Mammary epithelial cell (primary cell): ENCODE measurements at regions not wholly inside any gene's neighbourhood (a gene's known extent, or its start where the extent isn't known, plus 50 kb on each side); places are given as distances from the start of the nearest gene placed in this dataset.

Source experiments
- EZH2 ChIP-seq: IDR thresholded peaks from 2 replicates; pipeline ENCODE4 v1.6.1; 2012; ENCODE audit warnings: low read length, inconsistent platforms, borderline replicate concordance
- TF ChIP-seq, protein P1 (sequence below), 2 donors: IDR thresholded peaks in 1 of 2; conservative IDR thresholded peaks in 1 of 2; 2 replicates each; pipeline ENCODE4 v1.5.1; 2011 to 2012; ENCODE audit warnings: inconsistent platforms in 2 of 2, low read length in 2 of 2, mild to moderate bottlenecking in 2 of 2, control low read depth in 1 of 2, low read depth in 1 of 2; ENCODE audit not compliant: insufficient read depth in 1 of 2; ENCODE audit errors: extremely low read depth in 1 of 2

DNA sequence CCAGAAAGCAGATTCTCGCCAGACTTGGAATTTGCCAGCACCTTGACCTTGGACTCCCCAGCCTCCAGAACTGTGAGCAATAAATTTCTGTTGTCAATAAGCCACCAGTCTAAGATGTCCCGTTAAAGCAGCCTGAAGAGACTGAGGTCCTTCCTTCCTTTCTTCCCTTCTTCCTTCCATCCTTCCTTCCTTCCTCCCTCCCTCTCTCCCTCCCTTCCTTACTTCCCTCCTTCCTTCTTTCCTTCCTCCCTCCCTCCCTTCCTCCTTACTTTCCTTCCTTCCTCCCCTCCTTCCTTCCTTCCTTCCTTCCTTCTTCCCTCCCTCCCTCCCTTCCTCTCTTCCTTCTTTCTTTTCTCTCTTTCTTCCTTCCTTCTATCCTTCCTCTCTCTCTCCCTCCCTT lies 66.4 kb downstream of the NPTX2 start:
- TF ChIP-seq, protein P1, sequence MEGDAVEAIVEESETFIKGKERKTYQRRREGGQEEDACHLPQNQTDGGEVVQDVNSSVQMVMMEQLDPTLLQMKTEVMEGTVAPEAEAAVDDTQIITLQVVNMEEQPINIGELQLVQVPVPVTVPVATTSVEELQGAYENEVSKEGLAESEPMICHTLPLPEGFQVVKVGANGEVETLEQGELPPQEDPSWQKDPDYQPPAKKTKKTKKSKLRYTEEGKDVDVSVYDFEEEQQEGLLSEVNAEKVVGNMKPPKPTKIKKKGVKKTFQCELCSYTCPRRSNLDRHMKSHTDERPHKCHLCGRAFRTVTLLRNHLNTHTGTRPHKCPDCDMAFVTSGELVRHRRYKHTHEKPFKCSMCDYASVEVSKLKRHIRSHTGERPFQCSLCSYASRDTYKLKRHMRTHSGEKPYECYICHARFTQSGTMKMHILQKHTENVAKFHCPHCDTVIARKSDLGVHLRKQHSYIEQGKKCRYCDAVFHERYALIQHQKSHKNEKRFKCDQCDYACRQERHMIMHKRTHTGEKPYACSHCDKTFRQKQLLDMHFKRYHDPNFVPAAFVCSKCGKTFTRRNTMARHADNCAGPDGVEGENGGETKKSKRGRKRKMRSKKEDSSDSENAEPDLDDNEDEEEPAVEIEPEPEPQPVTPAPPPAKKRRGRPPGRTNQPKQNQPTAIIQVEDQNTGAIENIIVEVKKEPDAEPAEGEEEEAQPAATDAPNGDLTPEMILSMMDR (conservative IDR thresholded peaks at IDR 0.05 in 1 of 2, IDR thresholded peaks at IDR 0.05 in 1 of 2; ENCODE audit: extremely low read depth in 1 of 2, insufficient read depth in 1 of 2, low read depth in 1 of 2, low read length in 2 of 2): no peak
- no peak for TF ChIP-seq EZH2
